Body of pancreas (tissue), 4 donors: ENCODE measurements at regions not wholly inside any gene's neighbourhood (a gene's known extent, or its start where the extent isn't known, plus 50 kb on each side); places are given as distances from the start of the nearest gene placed in this dataset.

Experiments used
- POLR2A ChIP-seq, 3 donors: fragments of 450-650 bp; IDR thresholded peaks; one replicate each; pipeline ENCODE4 v1.6.1; 2016; ENCODE audit warnings: antibody characterized with exemption in 3 of 3, mild to moderate bottlenecking in 2 of 3
- TF ChIP-seq, protein P1 (sequence below), 7 experiments: fragments of 450-650 bp in 4 of 7; fragments of 200-600 bp in 3 of 7; sonication (generic) in 3 of 7; IDR thresholded peaks; one replicate each; pipeline ENCODE4 v1.5.1; 2016 to 2019; ENCODE audit warnings: antibody characterized with exemption in 7 of 7

DNA sequence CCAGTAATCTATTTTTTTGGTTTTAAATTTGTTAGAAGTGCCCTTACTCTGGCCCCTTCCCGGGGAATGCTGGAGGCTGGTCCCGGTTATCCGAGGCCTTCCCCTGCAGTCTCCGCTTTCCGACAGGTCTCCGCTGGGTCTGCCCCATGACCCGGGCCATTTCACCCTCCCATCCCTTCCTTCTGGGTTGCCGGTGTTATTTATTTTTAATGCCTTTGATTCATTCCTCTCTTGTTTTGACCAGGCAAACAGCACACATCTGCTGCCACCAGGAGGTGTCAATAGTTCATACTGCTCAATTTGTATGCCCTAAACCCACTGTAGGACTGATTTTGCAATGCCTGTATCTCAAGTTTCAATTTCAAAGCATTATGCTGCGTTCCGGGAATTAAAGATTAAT is 113.2 kb upstream of the IRX5 start:
- TF ChIP-seq, protein P1, sequence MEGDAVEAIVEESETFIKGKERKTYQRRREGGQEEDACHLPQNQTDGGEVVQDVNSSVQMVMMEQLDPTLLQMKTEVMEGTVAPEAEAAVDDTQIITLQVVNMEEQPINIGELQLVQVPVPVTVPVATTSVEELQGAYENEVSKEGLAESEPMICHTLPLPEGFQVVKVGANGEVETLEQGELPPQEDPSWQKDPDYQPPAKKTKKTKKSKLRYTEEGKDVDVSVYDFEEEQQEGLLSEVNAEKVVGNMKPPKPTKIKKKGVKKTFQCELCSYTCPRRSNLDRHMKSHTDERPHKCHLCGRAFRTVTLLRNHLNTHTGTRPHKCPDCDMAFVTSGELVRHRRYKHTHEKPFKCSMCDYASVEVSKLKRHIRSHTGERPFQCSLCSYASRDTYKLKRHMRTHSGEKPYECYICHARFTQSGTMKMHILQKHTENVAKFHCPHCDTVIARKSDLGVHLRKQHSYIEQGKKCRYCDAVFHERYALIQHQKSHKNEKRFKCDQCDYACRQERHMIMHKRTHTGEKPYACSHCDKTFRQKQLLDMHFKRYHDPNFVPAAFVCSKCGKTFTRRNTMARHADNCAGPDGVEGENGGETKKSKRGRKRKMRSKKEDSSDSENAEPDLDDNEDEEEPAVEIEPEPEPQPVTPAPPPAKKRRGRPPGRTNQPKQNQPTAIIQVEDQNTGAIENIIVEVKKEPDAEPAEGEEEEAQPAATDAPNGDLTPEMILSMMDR (IDR thresholded peaks at IDR 0.05) = peak in 2 of 7 experiments; percentile 6 to 17
- TF ChIP-seq POLR2A (IDR thresholded peaks at IDR 0.05) = no peak
